Tibial nerve (tissue), 4 donors: ENCODE measurements at regions not wholly inside any gene's neighbourhood (a gene's known extent, or its start where the extent isn't known, plus 50 kb on each side); places are given as distances from the start of the nearest gene placed in this dataset.
"Not testable (repeated sequence)": the region's sequence is repeated elsewhere in the genome, so short reads cannot be mapped to it uniquely, and the experiment has no call there.

Experiments used
- DNase-seq, 2 donors: peaks; one replicate each; pipeline ENCODE4 v3.0.0-alpha.2; 2019; ENCODE audit warnings: low spot score in 2 of 2
- H3K27ac ChIP-seq, 4 donors: fragments of 200-600 bp; sonication (generic) in 3 of 4; one replicate each; pipeline ENCODE4 v1.5.1; 2017 to 2019; ENCODE audit warnings: mild to moderate bottlenecking in 1 of 4
- H3K27me3 ChIP-seq, 2 donors: fragments of 200-600 bp; sonication (generic) in 1 of 2; one replicate each; pipeline versions ENCODE4 v1.5.1 to v1.6.0; 2017 to 2019
- H3K36me3 ChIP-seq, 3 donors: fragments of 200-600 bp; sonication (generic); one replicate each; pipeline ENCODE4 v1.5.1; 2018 to 2019
- H3K4me1 ChIP-seq, 4 donors: fragments of 200-600 bp; sonication (generic) in 3 of 4; one replicate each; pipeline ENCODE4 v1.5.1; 2017 to 2019
- H3K4me3 ChIP-seq, 4 donors: fragments of 200-600 bp; sonication (generic) in 3 of 4; one replicate each; pipeline ENCODE4 v1.5.1; 2017 to 2019; ENCODE audit warnings: mild to moderate bottlenecking in 1 of 4, moderate library complexity in 1 of 4
- H3K9me3 ChIP-seq, 4 donors: fragments of 200-600 bp; sonication (generic) in 3 of 4; one replicate each; pipeline ENCODE4 v1.5.1; 2017 to 2019
- CTCF ChIP-seq, 5 experiments: fragments of 200-600 bp in 3 of 5; fragments of 450-650 bp in 2 of 5; sonication (generic) in 3 of 5; IDR thresholded peaks; one replicate each; pipeline ENCODE4 v1.5.1; 2016 to 2019; ENCODE audit warnings: antibody characterized with exemption in 5 of 5, mild to moderate bottlenecking in 3 of 5, moderate library complexity in 2 of 5
- EP300 ChIP-seq, 2 donors: sonication (generic); formaldehyde crosslinking; IDR thresholded peaks; one replicate each; pipeline ENCODE4 v1.6.1; 2017; ENCODE audit warnings: antibody characterized with exemption in 2 of 2, mild to moderate bottlenecking in 1 of 2
- POLR2A ChIP-seq, 2 donors: fragments of 450-650 bp; IDR thresholded peaks; one replicate each; pipeline ENCODE4 v1.6.1; 2017; ENCODE audit warnings: antibody characterized with exemption in 2 of 2, mild to moderate bottlenecking in 2 of 2, moderate library complexity in 2 of 2
- WGBS, 2 donors: methylation state at CpG; one replicate each; pipeline ENCODE4 v1.1.5; 2018; 5-methylcytosine and 5-hydroxymethylcytosine counted together

- Histone ChIP-seq H3K36me3 (no peaks in the 10 kb centered on the region), H3K4me1 (no peaks in the 10 kb centered on the region), H3K27ac (no peak overlapping the region), H3K9me3 (no peaks in the 10 kb centered on the region), H3K4me3 (no peak overlapping the region), H3K27me3 (no peaks in the 10 kb centered on the region)
- 91 to 92% methylated on average over 3 of the region's 3 CpGs for WGBS, 2 donors
- DNase-seq = no peak
- TF ChIP-seq CTCF (IDR thresholded peaks at IDR 0.05) = no peak
Measured at GRCh38 chr18:10095356-10095755, 181.5 kb downstream of the VAPA start.

GRCh38 chr18:10099539-10100140, 185.8 kb downstream of the VAPA start:
- WGBS, 2 donors = 76 to 80% methylated on average over 7 of the region's 7 CpGs

DNA sequence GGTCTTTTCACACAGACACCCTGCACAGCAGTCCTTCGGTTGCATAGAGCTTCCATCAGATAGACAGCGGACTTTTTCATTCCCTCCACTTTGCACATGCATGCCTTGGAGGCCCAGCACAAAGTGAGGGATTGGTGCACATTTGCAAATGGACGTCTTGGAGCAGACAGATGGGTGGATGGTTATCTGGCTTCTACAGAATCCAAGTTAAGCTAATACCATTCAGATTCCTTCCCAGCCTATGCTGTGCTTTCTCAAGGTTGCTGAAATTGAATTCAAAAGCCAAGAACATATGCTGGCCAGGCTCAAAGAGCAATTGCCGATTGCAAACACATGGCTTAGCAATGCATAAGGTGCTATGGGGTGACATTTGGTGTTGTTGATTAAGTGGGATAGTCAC, 186.4 kb downstream of the VAPA start:
- Histone ChIP-seq H3K4me1 (peaks cover 0 to 11% (median 7%) of the 10 kb centered on the region in 4 donors), H3K9me3 (peaks cover 0 to 6% (median under 1%) of the 10 kb centered on the region in 4 donors), H3K27me3 (no peaks in the 10 kb centered on the region), H3K36me3 (no peaks in the 10 kb centered on the region), H3K4me3 (no peak overlapping the region), H3K27ac (no peak overlapping the region)
- WGBS, 2 donors = 87% methylated on average over 4 of the region's 4 CpGs
- DNase-seq = no peak
- TF ChIP-seq POLR2A (IDR thresholded peaks at IDR 0.05) (no peak), CTCF (IDR thresholded peaks at IDR 0.05) (no peak), EP300 (IDR thresholded peaks at IDR 0.05) (no peak)

More at GRCh38 chr18:10099539-10100140, 185.8 kb downstream of the VAPA start:
- Histone ChIP-seq H3K4me1 (peaks cover 0 to 11% (median 7%) of the 10 kb centered on the region in 4 donors), H3K4me3 (no peak overlapping the region), H3K27ac (no peak overlapping the region), H3K36me3 (no peaks in the 10 kb centered on the region), H3K9me3 (peaks cover 0 to under 1% (median 0%) of the 10 kb centered on the region in 4 donors), H3K27me3 (no peaks in the 10 kb centered on the region)
- DNase-seq = no peak
- no peak for TF ChIP-seq EP300 (IDR thresholded peaks at IDR 0.05)

DNA sequence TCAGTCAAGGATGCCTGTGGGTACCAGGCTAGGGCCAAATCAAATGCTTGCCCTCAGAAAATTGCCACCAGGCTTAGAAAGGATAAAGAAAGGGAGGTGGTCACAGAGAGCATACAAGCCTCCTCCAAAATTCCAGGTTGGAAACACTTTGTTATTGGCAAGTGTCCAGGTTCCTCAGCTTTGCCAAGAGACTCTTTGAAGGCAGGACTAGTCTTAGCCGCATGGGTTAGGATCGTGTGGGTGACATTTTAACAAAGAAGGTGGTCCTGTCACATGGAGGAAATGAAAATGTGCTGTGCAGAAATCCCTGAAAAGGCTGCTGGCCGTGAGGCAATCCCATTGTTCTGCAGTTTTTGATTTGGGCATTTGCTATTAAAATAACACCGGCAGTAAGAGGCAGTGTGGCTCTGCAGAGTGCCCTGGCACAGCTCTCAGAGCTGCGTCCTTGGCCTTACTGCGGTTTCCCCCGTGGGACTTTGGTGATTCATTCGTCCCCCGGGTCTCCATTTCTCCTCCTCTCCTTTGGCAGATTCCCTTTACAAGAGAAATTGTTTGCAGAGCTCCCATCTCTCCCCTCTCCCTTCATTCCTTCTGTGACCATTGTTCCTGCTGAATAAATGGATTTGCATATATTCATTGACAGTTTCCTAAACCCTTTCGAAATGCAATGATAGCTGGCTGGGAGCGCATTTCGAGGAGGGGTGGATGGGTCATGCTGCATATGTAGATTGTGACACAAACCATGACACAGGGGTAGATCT, 187.3 kb downstream of the VAPA start:
- no peak overlapping the region for H3K4me3 ChIP-seq
- no peaks in the 10 kb centered on the region for H3K36me3 ChIP-seq
- peak overlapping the region in 1 of 4 donors; percentile 14 for H3K27ac ChIP-seq
- no peaks in the 10 kb centered on the region for H3K27me3 ChIP-seq
- WGBS, 2 donors = 25 to 28% methylated on average over 12 of the region's 12 CpGs
- DNase-seq = no peak
- H3K9me3 ChIP-seq = peaks cover 0 to 14% (median 3%) of the 10 kb centered on the region in 4 donors
- TF ChIP-seq POLR2A (IDR thresholded peaks at IDR 0.05) = no peak
- no peak for TF ChIP-seq EP300 (IDR thresholded peaks at IDR 0.05)
- no peak for TF ChIP-seq CTCF (IDR thresholded peaks at IDR 0.05)
- H3K4me1 ChIP-seq = peaks cover 0 to 11% (median 7%) of the 10 kb centered on the region in 4 donors

DNA sequence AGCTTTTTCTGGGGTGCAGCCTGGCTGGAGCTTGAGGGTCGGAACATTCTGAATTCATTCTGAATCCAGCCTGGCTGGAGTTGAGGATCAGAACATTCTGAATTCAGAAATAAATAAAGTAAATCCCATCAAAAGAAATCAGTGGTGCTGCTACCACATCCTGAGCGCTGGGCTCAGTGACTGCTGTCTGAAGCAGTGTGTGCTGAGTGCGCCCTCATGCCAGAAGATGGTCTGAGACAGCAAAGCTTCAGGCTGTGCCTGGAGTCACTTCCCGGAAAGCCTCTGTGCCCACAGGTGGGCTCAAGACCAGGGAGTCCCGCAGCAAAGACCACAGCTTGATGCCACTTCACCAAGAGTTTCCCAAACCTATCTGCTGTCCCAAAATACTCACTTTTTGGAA, 187.9 kb downstream of the VAPA start:
- H3K36me3 ChIP-seq = no peaks in the 10 kb centered on the region
- WGBS, 2 donors = 86 to 89% methylated on average over 5 of the region's 5 CpGs
- no peak for DNase-seq
- no peaks in the 10 kb centered on the region for H3K27me3 ChIP-seq
- H3K27ac ChIP-seq = peak overlapping the region in 1 of 4 donors; percentile 14
- TF ChIP-seq EP300 (IDR thresholded peaks at IDR 0.05) = no peak
- TF ChIP-seq CTCF (IDR thresholded peaks at IDR 0.05) = no peak
- no peak for TF ChIP-seq POLR2A (IDR thresholded peaks at IDR 0.05)
- peaks cover 0 to 11% (median 7%) of the 10 kb centered on the region in 4 donors for H3K4me1 ChIP-seq
- no peak overlapping the region for H3K4me3 ChIP-seq
- peaks cover 0 to 14% (median 3%) of the 10 kb centered on the region in 4 donors for H3K9me3 ChIP-seq

- peaks cover 0 to 14% (median 3%) of the 10 kb centered on the region in 4 donors for H3K9me3 ChIP-seq
- not testable (repeated sequence) for H3K27me3 ChIP-seq, H3K36me3 ChIP-seq, DNase-seq, H3K27ac ChIP-seq, H3K4me3 ChIP-seq
- 55 to 84% methylated on average over 1 of the region's 1 CpG for WGBS, 2 donors
- H3K4me1 ChIP-seq = peaks cover 0 to 11% (median 7%) of the 10 kb centered on the region in 4 donors
Measured at GRCh38 chr18:10105118-10105517, 191.3 kb downstream of the VAPA start.
